Liver (tissue), 8 donors: ENCODE measurements at regions not wholly inside any gene's neighbourhood (a gene's known extent, or its start where the extent isn't known, plus 50 kb on each side); places are given as distances from the start of the nearest gene placed in this dataset.

Source experiments
- DNase-seq: peaks from one replicate; pipeline ENCODE4 v3.0.0-alpha.2; 2017; ENCODE audit warnings: low spot score
- H3K27ac ChIP-seq, 2 donors: one replicate each; pipeline ENCODE4 v1.7.0; 2013; ENCODE audit warnings: inconsistent platforms in 2 of 2, low read length in 2 of 2, control low read depth in 1 of 2, low read depth in 1 of 2, mild to moderate bottlenecking in 1 of 2
- H3K27me3 ChIP-seq, 4 donors: one replicate each; pipeline versions ENCODE4 v1.6.1 to v1.7.0; 2013; ENCODE audit warnings: low read length in 3 of 4, inconsistent platforms in 1 of 4, mild to moderate bottlenecking in 1 of 4, moderate library complexity in 1 of 4; ENCODE audit not compliant: control insufficient read depth in 4 of 4, insufficient read depth in 4 of 4
- H3K36me3 ChIP-seq, 4 donors: one replicate each; pipeline versions ENCODE4 v1.6.1 to v1.7.0; 2013; ENCODE audit warnings: low read length in 3 of 4, mild to moderate bottlenecking in 3 of 4, low read depth in 1 of 4, moderate library complexity in 1 of 4; ENCODE audit not compliant: control insufficient read depth in 4 of 4, insufficient read depth in 3 of 4
- H3K4me1 ChIP-seq, 4 donors: one replicate each; pipeline versions ENCODE4 v1.6.1 to v1.7.0; 2013; ENCODE audit warnings: low read length in 3 of 4, mild to moderate bottlenecking in 3 of 4, moderate library complexity in 1 of 4; ENCODE audit not compliant: control insufficient read depth in 4 of 4, insufficient read depth in 4 of 4
- H3K4me3 ChIP-seq, 3 donors: one replicate each; pipeline versions ENCODE4 v1.6.1 to v1.7.0; 2013; ENCODE audit warnings: low read length in 3 of 3, control low read depth in 1 of 3, low read depth in 1 of 3, mild to moderate bottlenecking in 1 of 3
- H3K9ac ChIP-seq, 2 donors: one replicate each; pipeline ENCODE4 v1.7.0; 2013; ENCODE audit warnings: low read length in 2 of 2, mild to moderate bottlenecking in 2 of 2, moderate library complexity in 2 of 2, control low read depth in 1 of 2, low read depth in 1 of 2
- H3K9me3 ChIP-seq, 4 donors: one replicate each; pipeline versions ENCODE4 v1.6.1 to v1.7.0; 2013; ENCODE audit warnings: low read length in 3 of 4; ENCODE audit not compliant: control insufficient read depth in 4 of 4
- CTCF ChIP-seq: fragments of 150-350 bp; IDR thresholded peaks from 2 replicates; pipeline ENCODE4 v1.5.1; 2017; ENCODE audit warnings: improper control_type of control experiment, low read depth, low read length; ENCODE audit not compliant: missing input control
- EGR1 ChIP-seq, 2 donors: IDR thresholded peaks; 2 replicates each; pipeline ENCODE4 v1.6.1; 2016 to 2018; ENCODE audit warnings: antibody characterized with exemption in 2 of 2, low read depth in 2 of 2
- FOXA1 ChIP-seq: IDR thresholded peaks from 2 replicates; pipeline ENCODE4 v1.6.1; 2016; ENCODE audit warnings: antibody characterized with exemption
- FOXA2 ChIP-seq: IDR thresholded peaks from 2 replicates; pipeline ENCODE4 v1.6.1; 2016; ENCODE audit warnings: antibody characterized with exemption
- HNF4A ChIP-seq, 2 donors: conservative IDR thresholded peaks; 2 replicates each; pipeline ENCODE4 v1.6.1; 2016; ENCODE audit warnings: antibody characterized with exemption in 2 of 2, mild to moderate bottlenecking in 2 of 2
- HNF4G ChIP-seq: IDR thresholded peaks from 2 replicates; pipeline ENCODE4 v1.6.1; 2016; ENCODE audit warnings: antibody characterized with exemption
- JUND ChIP-seq, 2 donors: IDR thresholded peaks; 2 replicates each; pipeline ENCODE4 v1.6.1; 2016; ENCODE audit warnings: antibody characterized with exemption in 2 of 2
- NR2F2 ChIP-seq: IDR thresholded peaks from 2 replicates; pipeline ENCODE4 v1.6.1; 2016; ENCODE audit warnings: antibody characterized with exemption
- RAD21 ChIP-seq, 2 donors: IDR thresholded peaks; 2 replicates each; pipeline ENCODE4 v1.6.1; 2016; ENCODE audit warnings: antibody characterized with exemption in 2 of 2, mild to moderate bottlenecking in 2 of 2
- RXRA ChIP-seq, 2 donors: IDR thresholded peaks; 2 replicates each; pipeline ENCODE4 v1.6.1; 2017 to 2018; ENCODE audit warnings: antibody characterized with exemption in 2 of 2, mild to moderate bottlenecking in 1 of 2
- SP1 ChIP-seq: IDR thresholded peaks from 2 replicates; pipeline ENCODE4 v1.6.1; 2018; ENCODE audit warnings: antibody characterized with exemption, mild to moderate bottlenecking
- TAF1 ChIP-seq: conservative IDR thresholded peaks from 2 replicates; pipeline ENCODE4 v1.6.1; 2016; ENCODE audit warnings: antibody characterized with exemption, mild to moderate bottlenecking
- YY1 ChIP-seq: IDR thresholded peaks from 2 replicates; pipeline ENCODE4 v1.6.1; 2016; ENCODE audit warnings: antibody characterized with exemption, mild to moderate bottlenecking
- ZBTB33 ChIP-seq: IDR thresholded peaks from 2 replicates; pipeline ENCODE4 v1.6.1; 2016; ENCODE audit warnings: antibody characterized with exemption
- WGBS: extraction: QIAGEN DNeasy Blood & Tissue Kit; methylation state at CpG from one replicate; pipeline ENCODE4 v1.1.7; 2013; 5-methylcytosine and 5-hydroxymethylcytosine counted together
- TF ChIP-seq, protein P1 (sequence below): IDR thresholded peaks from 2 replicates; pipeline ENCODE4 v1.6.1; 2016; ENCODE audit warnings: antibody characterized with exemption
- TF ChIP-seq, protein P2 (sequence below): IDR thresholded peaks from 2 replicates; pipeline ENCODE4 v1.6.1; 2016; ENCODE audit warnings: antibody characterized with exemption, mild to moderate bottlenecking
- TF ChIP-seq, protein P3 (sequence below): IDR thresholded peaks from 2 replicates; pipeline ENCODE4 v1.6.1; 2016; ENCODE audit warnings: antibody characterized with exemption
- donor health status: healthy.
- donor health status: healthy.
- donor health status: healthy.
- donor health status: healthy.
- donor health status: healthy.

DNA sequence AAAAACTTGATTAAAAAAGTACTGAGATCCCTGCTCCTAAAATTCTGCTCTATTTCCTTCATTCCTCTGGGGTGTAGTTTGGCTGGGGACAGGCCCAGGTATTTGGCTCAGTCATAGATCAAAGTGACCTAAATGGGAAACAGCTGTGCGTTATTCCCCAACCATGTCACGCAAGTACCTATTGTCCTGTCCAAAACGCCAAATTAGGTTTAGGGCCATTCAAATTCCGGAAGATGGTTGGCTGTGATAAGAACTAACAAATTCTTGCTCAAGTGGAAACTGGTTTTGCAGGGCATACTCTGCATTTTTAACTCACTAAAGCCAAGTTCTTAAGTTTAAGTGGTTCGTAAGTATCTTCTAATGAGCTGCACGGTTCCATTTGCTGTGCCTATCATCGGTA, 147.6 kb upstream of the TMEM170B start:
- 89% methylated on average over 7 of the region's 7 CpGs for WGBS
- no peaks in the 10 kb centered on the region for H3K27me3 ChIP-seq
- no peaks in the 10 kb centered on the region for H3K36me3 ChIP-seq
- peaks cover 0 to 10% (median 7%) of the 10 kb centered on the region in 4 donors for H3K4me1 ChIP-seq
- no peak overlapping the region for H3K27ac ChIP-seq
- no peak overlapping the region for H3K4me3 ChIP-seq
- no peak overlapping the region for H3K9ac ChIP-seq
- DNase-seq: no peak
- no peaks in the 10 kb centered on the region for H3K9me3 ChIP-seq
- TF ChIP-seq TAF1 (no peak), SP1 (no peak), EGR1 (IDR thresholded peaks at IDR 0.05; ENCODE audit: low read depth in 2 of 2) (no peak), YY1 (no peak)

GRCh38 chr6:11388983-11389944, 148.3 kb upstream of the TMEM170B start:
- DNase-seq: no peak
- Histone ChIP-seq H3K36me3 (no peaks in the 10 kb centered on the region), H3K9ac (no peak overlapping the region), H3K27me3 (no peaks in the 10 kb centered on the region), H3K4me1 (peaks cover 0 to 10% (median 7%) of the 10 kb centered on the region in 4 donors), H3K4me3 (no peak overlapping the region), H3K9me3 (no peaks in the 10 kb centered on the region), H3K27ac (no peak overlapping the region)
- 91% methylated on average over 5 of the region's 5 CpGs for WGBS
- TF ChIP-seq JUND (IDR thresholded peaks at IDR 0.05): peak in 1 of 2 donors; percentile 12
- peak; percentile 16 for TF ChIP-seq SP1
- TF ChIP-seq HNF4A (conservative IDR thresholded peaks at IDR 0.05): peak; percentile 70 to 73
- TF ChIP-seq, protein P1, sequence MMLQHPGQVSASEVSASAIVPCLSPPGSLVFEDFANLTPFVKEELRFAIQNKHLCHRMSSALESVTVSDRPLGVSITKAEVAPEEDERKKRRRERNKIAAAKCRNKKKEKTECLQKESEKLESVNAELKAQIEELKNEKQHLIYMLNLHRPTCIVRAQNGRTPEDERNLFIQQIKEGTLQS: no peak
- no peak for TF ChIP-seq FOXA2
- TF ChIP-seq RXRA (IDR thresholded peaks at IDR 0.05): peak; percentile 7 to 9

DNA sequence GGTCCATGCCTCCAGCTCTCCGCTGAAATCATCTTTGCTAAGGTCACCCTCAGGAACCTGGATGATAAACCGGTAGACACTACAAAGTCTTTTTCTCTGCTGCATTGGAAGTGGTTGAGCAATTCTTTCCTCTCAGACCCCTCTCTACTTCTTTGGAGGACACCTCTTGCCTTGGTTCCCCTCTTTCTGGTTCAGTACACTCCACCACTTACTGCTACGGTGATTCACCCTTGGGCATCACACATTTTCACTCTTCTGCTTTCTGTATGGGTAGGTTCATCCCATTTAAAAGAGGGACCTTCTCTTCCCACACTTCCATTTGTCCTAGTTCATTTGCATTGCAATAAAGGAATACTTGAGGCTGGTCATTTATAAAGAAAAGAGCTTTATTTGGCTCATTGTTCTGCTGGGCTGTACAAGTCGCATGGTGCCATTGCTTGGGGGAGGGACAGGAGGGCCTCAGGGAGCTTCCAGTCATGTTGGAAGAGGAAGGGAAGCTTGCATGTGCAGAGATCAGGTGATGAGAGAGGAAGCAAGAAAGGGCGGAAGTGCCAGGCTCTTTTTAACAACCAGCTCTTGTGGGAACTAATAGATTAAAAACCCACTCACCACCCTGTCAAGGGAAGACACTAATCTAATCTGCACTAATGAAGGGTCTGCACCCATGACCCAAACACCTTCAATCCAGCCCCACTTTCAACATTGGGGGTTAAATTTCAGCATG, 149.7 kb upstream of the TMEM170B start:
- Histone ChIP-seq H3K9me3 (no peaks in the 10 kb centered on the region), H3K36me3 (no peaks in the 10 kb centered on the region), H3K27ac (no peak overlapping the region), H3K27me3 (no peaks in the 10 kb centered on the region), H3K4me1 (peaks cover 0 to 5% (median 2%) of the 10 kb centered on the region in 4 donors), H3K4me3 (no peak overlapping the region), H3K9ac (no peak overlapping the region)
- no peak for DNase-seq
- WGBS: 95% methylated on average over 5 of the region's 5 CpGs
- no peak for TF ChIP-seq ZBTB33
- TF ChIP-seq NR2F2: no peak
- TF ChIP-seq FOXA1: no peak
- TF ChIP-seq HNF4A (conservative IDR thresholded peaks at IDR 0.05): no peak
- no peak for TF ChIP-seq FOXA2
- no peak for TF ChIP-seq CTCF
- no peak for TF ChIP-seq JUND (IDR thresholded peaks at IDR 0.05)
- TF ChIP-seq, protein P2, sequence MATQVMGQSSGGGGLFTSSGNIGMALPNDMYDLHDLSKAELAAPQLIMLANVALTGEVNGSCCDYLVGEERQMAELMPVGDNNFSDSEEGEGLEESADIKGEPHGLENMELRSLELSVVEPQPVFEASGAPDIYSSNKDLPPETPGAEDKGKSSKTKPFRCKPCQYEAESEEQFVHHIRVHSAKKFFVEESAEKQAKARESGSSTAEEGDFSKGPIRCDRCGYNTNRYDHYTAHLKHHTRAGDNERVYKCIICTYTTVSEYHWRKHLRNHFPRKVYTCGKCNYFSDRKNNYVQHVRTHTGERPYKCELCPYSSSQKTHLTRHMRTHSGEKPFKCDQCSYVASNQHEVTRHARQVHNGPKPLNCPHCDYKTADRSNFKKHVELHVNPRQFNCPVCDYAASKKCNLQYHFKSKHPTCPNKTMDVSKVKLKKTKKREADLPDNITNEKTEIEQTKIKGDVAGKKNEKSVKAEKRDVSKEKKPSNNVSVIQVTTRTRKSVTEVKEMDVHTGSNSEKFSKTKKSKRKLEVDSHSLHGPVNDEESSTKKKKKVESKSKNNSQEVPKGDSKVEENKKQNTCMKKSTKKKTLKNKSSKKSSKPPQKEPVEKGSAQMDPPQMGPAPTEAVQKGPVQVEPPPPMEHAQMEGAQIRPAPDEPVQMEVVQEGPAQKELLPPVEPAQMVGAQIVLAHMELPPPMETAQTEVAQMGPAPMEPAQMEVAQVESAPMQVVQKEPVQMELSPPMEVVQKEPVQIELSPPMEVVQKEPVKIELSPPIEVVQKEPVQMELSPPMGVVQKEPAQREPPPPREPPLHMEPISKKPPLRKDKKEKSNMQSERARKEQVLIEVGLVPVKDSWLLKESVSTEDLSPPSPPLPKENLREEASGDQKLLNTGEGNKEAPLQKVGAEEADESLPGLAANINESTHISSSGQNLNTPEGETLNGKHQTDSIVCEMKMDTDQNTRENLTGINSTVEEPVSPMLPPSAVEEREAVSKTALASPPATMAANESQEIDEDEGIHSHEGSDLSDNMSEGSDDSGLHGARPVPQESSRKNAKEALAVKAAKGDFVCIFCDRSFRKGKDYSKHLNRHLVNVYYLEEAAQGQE: no peak
- TF ChIP-seq RAD21 (IDR thresholded peaks at IDR 0.05): no peak
- TF ChIP-seq RXRA (IDR thresholded peaks at IDR 0.05): no peak
- TF ChIP-seq, protein P1: no peak
- TF ChIP-seq YY1: no peak
- TF ChIP-seq, protein P3, sequence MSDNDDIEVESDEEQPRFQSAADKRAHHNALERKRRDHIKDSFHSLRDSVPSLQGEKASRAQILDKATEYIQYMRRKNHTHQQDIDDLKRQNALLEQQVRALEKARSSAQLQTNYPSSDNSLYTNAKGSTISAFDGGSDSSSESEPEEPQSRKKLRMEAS: no peak
- no peak for TF ChIP-seq HNF4G
- no peak for TF ChIP-seq TAF1
- TF ChIP-seq SP1: no peak
- TF ChIP-seq EGR1 (IDR thresholded peaks at IDR 0.05; ENCODE audit: low read depth in 2 of 2): no peak
